HFF-Myc (cell line): ENCODE measurements at regions not wholly inside any gene's neighbourhood (a gene's known extent, or its start where the extent isn't known, plus 50 kb on each side); places are given as distances from the start of the nearest gene placed in this dataset.

ENCODE experiments used
- DNase-seq: peaks from one replicate; pipeline ENCODE4 v3.0.0-alpha.2; 2011; ENCODE audit warnings: low read depth; ENCODE audit errors: extremely low read depth
- H3K4me3 ChIP-seq: replicated peaks from 2 replicates; pipeline ENCODE4 v1.5.1; 2011; ENCODE audit warnings: low read depth, mild to moderate bottlenecking, control low read depth, low read length
- TF ChIP-seq, protein P1 (sequence below): IDR thresholded peaks from 2 replicates; pipeline ENCODE4 v1.5.1; 2012; ENCODE audit warnings: mild to moderate bottlenecking, low read depth, low read length, control low read depth; ENCODE audit errors: missing control alignments

DNA sequence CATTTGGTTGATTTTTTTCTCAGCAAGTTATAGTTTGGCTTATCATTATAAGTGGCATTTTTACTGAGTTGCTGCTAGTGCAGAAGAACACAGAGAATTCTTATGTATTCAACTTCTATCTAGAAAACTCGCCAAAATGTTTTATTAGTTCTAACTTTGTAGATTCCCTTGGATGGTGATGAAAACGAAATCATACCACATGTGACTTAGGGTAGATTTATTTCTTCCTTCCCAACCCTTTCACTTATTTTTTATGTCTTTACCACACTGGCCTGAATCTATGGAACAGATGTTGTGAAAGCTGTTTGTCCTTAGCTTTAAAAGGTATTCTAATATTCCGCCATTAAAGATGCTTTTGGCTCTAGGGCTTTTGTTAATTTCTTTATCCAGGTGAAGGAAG is 503.3 kb upstream of the CFAP20DC start:
- DNase-seq = no peak
- TF ChIP-seq, protein P1, sequence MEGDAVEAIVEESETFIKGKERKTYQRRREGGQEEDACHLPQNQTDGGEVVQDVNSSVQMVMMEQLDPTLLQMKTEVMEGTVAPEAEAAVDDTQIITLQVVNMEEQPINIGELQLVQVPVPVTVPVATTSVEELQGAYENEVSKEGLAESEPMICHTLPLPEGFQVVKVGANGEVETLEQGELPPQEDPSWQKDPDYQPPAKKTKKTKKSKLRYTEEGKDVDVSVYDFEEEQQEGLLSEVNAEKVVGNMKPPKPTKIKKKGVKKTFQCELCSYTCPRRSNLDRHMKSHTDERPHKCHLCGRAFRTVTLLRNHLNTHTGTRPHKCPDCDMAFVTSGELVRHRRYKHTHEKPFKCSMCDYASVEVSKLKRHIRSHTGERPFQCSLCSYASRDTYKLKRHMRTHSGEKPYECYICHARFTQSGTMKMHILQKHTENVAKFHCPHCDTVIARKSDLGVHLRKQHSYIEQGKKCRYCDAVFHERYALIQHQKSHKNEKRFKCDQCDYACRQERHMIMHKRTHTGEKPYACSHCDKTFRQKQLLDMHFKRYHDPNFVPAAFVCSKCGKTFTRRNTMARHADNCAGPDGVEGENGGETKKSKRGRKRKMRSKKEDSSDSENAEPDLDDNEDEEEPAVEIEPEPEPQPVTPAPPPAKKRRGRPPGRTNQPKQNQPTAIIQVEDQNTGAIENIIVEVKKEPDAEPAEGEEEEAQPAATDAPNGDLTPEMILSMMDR = no peak
- H3K4me3 ChIP-seq = no peak overlapping the region

DNA sequence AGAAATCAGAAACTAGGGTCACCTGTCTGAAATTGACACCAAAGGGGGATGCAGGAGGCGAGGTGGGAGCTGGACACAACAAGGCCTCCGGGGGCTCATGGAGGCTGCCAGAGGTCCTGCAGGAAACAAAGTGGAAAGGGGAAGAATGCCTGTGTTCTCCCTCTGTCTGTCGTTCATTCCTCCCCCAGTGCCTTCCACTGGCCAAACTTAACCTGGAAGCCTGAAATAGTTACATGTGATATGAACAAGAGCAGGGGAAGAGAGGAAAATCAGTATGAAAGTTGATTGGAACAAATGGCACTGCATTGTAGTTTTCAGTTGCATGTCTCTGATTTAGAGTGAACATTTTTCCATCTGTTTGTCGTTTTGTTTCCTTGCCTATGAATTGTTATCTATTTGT is 502.0 kb upstream of the CFAP20DC start:
- DNase-seq = no peak
- TF ChIP-seq, protein P1 = no peak
- no peak overlapping the region for H3K4me3 ChIP-seq

DNA sequence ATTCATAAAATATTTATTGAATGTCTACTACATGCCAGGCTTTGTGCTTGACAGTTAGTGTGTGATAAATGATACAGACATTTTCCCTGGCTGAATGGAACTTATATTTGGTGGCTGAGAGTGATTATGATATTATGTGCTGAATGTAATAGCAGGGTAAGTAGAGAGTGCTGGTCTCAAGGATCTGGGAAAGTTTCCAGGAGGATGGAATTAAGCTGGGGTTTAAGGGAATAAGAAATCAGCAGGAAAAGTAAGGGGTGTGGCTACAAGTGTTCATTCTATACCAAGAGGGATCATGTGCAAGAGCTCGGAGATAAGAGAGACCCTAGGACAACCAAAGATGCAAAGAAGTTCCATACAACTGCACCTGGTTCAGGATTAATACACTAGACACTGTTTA is 500.1 kb upstream of the CFAP20DC start:
- no peak for DNase-seq
- H3K4me3 ChIP-seq = no peak overlapping the region
- TF ChIP-seq, protein P1 = no peak

DNA sequence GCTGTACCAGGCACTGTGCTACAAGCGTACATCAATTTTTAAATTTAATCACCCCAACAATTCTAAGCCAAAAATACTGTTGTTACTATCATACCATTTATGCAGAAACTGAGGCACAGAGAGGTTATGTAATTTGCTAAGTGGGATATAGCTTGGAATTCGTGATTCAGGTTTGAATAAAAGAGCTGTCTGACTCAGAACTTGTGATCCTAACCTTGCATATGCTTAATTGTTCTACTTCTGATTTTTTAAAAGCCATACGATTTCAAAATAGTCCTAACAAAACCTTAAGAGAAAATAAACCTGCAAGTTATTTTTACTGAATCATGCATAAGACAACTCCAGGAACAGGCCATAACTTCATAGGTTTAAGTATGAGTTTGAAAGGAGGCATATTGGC is 498.0 kb upstream of the CFAP20DC start:
- TF ChIP-seq, protein P1 = no peak
- no peak overlapping the region for H3K4me3 ChIP-seq
- DNase-seq = no peak

DNA sequence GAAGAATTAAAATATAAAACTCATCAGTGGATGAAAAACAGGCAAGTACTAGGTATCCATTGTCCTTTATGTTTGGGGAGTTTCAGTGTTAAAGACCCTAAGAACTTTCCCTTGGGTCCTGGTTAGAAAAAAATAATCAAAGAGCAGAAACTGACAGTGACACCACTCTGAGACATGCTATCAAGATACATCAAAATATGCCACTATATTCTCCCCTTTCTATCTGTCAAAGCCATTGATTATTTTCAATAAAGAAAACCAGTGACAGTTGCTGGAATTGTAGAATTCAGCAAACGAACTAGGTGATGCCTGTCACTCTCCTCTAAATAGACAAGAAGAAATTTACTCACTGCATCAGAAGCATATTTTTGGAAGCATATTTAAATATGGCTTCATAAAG is 496.7 kb upstream of the CFAP20DC start:
- no peak for DNase-seq
- no peak overlapping the region for H3K4me3 ChIP-seq
- TF ChIP-seq, protein P1 = no peak

DNA sequence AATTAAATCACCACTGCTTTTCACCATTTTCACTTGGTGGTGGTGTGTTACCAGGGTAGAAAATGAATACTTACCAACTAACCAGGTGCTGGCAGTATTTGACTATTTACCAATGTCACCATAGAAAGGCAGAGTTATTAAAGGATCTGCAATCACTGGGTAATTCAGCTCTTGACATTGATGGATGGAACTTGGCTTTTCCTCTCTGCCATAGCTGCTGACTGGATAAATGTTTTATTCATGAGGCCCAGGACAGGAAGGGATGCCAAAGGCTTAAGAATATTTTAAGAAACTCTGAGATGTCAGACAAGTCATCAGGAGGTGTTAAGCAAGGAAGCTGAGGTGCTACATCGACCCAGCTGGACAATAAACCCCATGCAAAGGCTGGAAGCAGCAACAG is 495.5 kb upstream of the CFAP20DC start:
- no peak for DNase-seq

DNA sequence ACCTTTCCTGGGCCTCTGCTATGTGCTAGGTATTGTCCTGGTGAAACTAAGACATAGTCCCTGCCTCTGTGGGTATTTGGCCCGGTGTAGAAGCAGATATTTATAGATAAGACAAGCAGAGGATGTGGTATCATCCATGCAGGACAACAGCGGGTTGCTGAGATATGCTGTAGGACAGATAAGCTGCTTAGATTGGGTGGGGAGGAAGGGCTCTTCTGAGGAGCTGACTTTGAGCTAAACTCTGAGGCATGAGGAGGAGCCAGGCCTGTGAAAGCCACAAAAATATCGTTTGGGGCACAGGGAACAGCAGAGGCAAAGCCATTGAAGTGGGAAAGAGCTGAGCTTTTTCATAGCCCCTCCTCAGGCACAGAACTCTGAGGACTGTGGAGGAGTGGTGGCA is 492.5 kb upstream of the CFAP20DC start:
- H3K4me3 ChIP-seq = no peak overlapping the region
- DNase-seq = no peak
- TF ChIP-seq, protein P1 = no peak

More for the DNA sequence above, 495.5 kb upstream of the CFAP20DC start:
- H3K4me3 ChIP-seq = no peak overlapping the region
- TF ChIP-seq, protein P1 = no peak
